ENCODE measurements at regions not wholly inside any gene's neighbourhood (a gene's known extent, or its start where the extent isn't known, plus 50 kb on each side); places are given as distances from the start of the nearest gene placed in this dataset.

DNA sequence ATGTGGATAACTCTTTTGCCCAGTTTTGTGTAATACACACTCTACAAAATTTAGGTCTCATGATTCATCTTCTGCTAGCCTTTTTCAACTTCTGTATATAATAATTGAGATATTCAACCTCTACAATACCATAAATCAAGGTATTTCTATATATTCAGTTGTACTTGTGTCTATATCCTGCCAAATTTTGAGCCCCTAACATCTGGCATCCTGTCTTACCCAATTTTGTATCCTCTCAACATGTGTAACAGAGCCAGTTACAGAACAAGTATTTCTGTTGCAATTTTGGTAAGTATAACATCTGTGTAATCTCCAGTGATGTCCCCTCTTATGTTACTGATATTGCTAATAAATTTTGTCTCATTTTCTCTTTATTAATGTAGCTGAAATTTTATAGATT, 145.8 kb downstream of the TRIB2 start:
- no peak for TF ChIP-seq SUZ12 (IDR thresholded peaks at IDR 0.05)
- TF ChIP-seq FOXK2 (IDR thresholded peaks at IDR 0.05) = no peak

All from HEK293T (cell line).